B cell (primary cell): ENCODE measurements at regions not wholly inside any gene's neighbourhood (a gene's known extent, or its start where the extent isn't known, plus 50 kb on each side); places are given as distances from the start of the nearest gene placed in this dataset.

Experiments used
- ATAC-seq: fragments of 200-7000 bp; cut with Tn5 transposase; one replicate; pipeline ENCODE4 v1.10.0; 2021; ENCODE audit warnings: low read depth, mild to moderate bottlenecking, moderate number of reproducible peaks, moderate library complexity
- CTCF ChIA-PET: fragments of 350-600 bp; sonication (Branson Sonifier 250); formaldehyde crosslinking; loops from one replicate; lab custom pipeline; 2021; ENCODE audit warnings: antibody characterized with exemption, inconsistent platforms; lab: Charles Lee
- POLR2A ChIA-PET: fragments of 350-600 bp; sonication (Branson Sonifier 250); formaldehyde crosslinking; loops from one replicate; lab custom pipeline; 2021; ENCODE audit warnings: antibody characterized with exemption; lab: Charles Lee
- DNase-seq: peaks from one replicate; pipeline ENCODE4 v3.0.0; 2013
- H2AFZ ChIP-seq: 2 replicates; pipeline ENCODE4 v1.6.1; 2012; ENCODE audit warnings: mild to moderate bottlenecking, low read depth, low read length; ENCODE audit not compliant: insufficient read depth, poor library complexity, severe bottlenecking
- H3K27ac ChIP-seq, 2 donors: 1 replicate in 1 of 2; 2 replicates in 1 of 2; pipeline ENCODE4 v1.5.1; 2012 to 2013; ENCODE audit warnings: low read length in 2 of 2, mild to moderate bottlenecking in 2 of 2, moderate library complexity in 1 of 2
- H3K27me3 ChIP-seq, 4 experiments: fragments of 200-600 bp in 1 of 4; sonication (generic) in 1 of 4; replicated peaks in 1 of 4; 1 replicate in 2 of 4; 2 replicates in 2 of 4; pipeline versions ENCODE4 v1.6.1 to v1.7.0; 2013 to 2016; ENCODE audit warnings: low read length in 3 of 4, mild to moderate bottlenecking in 2 of 4, mixed read lengths in 1 of 4, moderate library complexity in 1 of 4; ENCODE audit not compliant: insufficient read depth in 4 of 4, control insufficient read depth in 3 of 4; ENCODE audit errors: control extremely low read depth in 1 of 4
- H3K36me3 ChIP-seq, 2 experiments: replicated peaks in 1 of 2; 1 replicate in 1 of 2; 2 replicates in 1 of 2; pipeline versions ENCODE4 v1.6.1 to v1.7.1; 2013; ENCODE audit warnings: low read length in 1 of 2; ENCODE audit not compliant: insufficient read depth in 2 of 2, control insufficient read depth in 1 of 2; ENCODE audit errors: control extremely low read depth in 1 of 2, extremely low read depth in 1 of 2
- H3K4me1 ChIP-seq, 2 donors: fragments of 200-600 bp in 1 of 2; sonication (generic) in 1 of 2; 1 replicate in 1 of 2; 2 replicates in 1 of 2; pipeline versions ENCODE4 v1.5.1 to v1.6.1; 2013 to 2017; ENCODE audit warnings: low read length in 2 of 2; ENCODE audit not compliant: control insufficient read depth in 2 of 2, insufficient read depth in 2 of 2
- H3K4me2 ChIP-seq: replicated peaks from 2 replicates; pipeline ENCODE3; 2012; ENCODE audit warnings: mild to moderate bottlenecking, low read depth, low read length; ENCODE audit not compliant: poor library complexity, severe bottlenecking
- H3K4me3 ChIP-seq, 5 experiments: fragments of 200-600 bp in 1 of 5; sonication (generic) in 1 of 5; 1 replicate in 3 of 5; 2 replicates in 2 of 5; pipeline versions ENCODE4 v1.5.1 to v1.7.0; 2011 to 2016; ENCODE audit warnings: low read length in 4 of 5, mild to moderate bottlenecking in 4 of 5, low read depth in 2 of 5, control low read depth in 1 of 5, moderate library complexity in 1 of 5; ENCODE audit not compliant: insufficient read depth in 1 of 5; ENCODE audit errors: control extremely low read depth in 1 of 5, extremely low read depth in 1 of 5
- H3K79me2 ChIP-seq: fragments of 200-600 bp; sonication (generic); one replicate; pipeline ENCODE4 v1.6.0; 2016; ENCODE audit warnings: low read length; ENCODE audit not compliant: control insufficient read depth, insufficient read depth
- H3K9ac ChIP-seq: fragments of 200-600 bp; sonication (generic); 2 replicates; pipeline ENCODE4 v1.6.1; 2017; ENCODE audit warnings: mild to moderate bottlenecking, low read length, moderate library complexity
- H3K9me3 ChIP-seq, 3 donors: one replicate each; pipeline versions ENCODE4 v1.6.1 to v1.7.1; 2013; ENCODE audit warnings: low read length in 2 of 3; ENCODE audit not compliant: control insufficient read depth in 2 of 3, insufficient read depth in 1 of 3; ENCODE audit errors: control extremely low read depth in 1 of 3
- H4K20me1 ChIP-seq: 2 replicates; pipeline ENCODE4 v1.6.0; 2012; ENCODE audit warnings: mild to moderate bottlenecking, low read length; ENCODE audit not compliant: insufficient read depth, control insufficient read depth, poor library complexity, severe bottlenecking
- H3K27ac Mint-ChIP-seq: one replicate; pipeline ENCODE4 v1.8.0; 2021; ENCODE audit warnings: mixed read lengths
- H3K27me3 Mint-ChIP-seq: one replicate; pipeline ENCODE4 v1.8.0; 2021; ENCODE audit warnings: mixed read lengths
- H3K4me1 Mint-ChIP-seq: one replicate; pipeline ENCODE4 v1.8.0; 2021; ENCODE audit warnings: mixed read lengths
- H3K4me3 Mint-ChIP-seq: one replicate; pipeline ENCODE4 v1.8.0; 2021; ENCODE audit warnings: mixed read lengths
- H3K9me3 Mint-ChIP-seq: one replicate; pipeline ENCODE4 v1.8.0; 2022; ENCODE audit warnings: mixed read lengths; ENCODE audit not compliant: insufficient read depth
- EZH2 ChIP-seq: IDR thresholded peaks from 2 replicates; pipeline ENCODE4 v1.6.1; 2012; ENCODE audit warnings: borderline replicate concordance, low read depth, mild to moderate bottlenecking, moderate library complexity, low read length; ENCODE audit not compliant: insufficient read depth, poor library complexity, severe bottlenecking
- WGBS: methylation state at CpG from one replicate; pipeline ENCODE4 v1.1.5; 2013; ENCODE audit warnings: missing lambda C conversion rate; ENCODE audit not compliant: insufficient coverage; 5-methylcytosine and 5-hydroxymethylcytosine counted together
- intact Hi-C: fragments of 100-400 bp; cut with micrococcal nuclease; formaldehyde crosslinking; loops from one replicate; pipeline ENCODE4 v1.10.0; 2022
- TF ChIP-seq, protein P1 (sequence below): fragments of 200-600 bp; IDR thresholded peaks from one replicate; pipeline ENCODE4 v1.8.0; 2022; ENCODE audit warnings: antibody characterized with exemption, mild to moderate bottlenecking

DNA sequence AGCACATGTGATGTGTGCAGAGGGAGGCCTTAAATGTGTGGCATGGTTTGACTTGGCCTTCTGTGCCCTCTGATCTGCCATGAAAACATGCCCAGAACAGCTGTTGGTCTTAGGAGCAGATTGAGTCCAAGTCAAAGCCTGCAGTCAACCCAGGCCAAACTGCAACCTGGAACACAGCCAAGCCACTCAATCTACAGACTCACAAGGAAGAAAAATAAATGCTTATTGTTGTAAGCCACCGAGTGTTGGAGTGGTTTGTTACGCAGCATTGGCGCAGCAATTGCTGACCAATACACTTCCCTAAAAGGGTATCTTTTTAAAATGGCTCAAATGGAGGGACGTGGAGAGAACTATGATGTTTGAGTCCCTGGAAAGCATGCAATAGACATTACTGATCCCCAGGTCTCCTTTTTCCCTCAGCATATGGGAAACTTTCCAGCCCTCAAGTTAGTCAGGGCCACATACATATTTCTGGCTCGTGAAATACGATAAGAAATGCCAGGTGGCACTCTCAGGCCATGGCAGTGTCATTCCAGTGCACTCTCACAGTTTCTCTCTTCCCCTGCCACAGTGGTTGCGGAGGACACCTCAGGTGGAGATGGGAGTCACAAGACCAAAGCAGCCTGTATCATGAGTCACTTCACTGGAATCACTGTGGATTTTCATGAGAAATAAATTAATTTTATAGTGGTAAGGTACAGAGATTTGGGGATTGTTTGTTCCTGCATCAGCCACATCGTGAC is 168.0 kb upstream of the ZNF618 start:
- H4K20me1 ChIP-seq = no peaks in the 10 kb centered on the region
- peaks cover 27% of the 10 kb centered on the region for H3K27me3 Mint-ChIP-seq
- TF ChIP-seq, protein P1, sequence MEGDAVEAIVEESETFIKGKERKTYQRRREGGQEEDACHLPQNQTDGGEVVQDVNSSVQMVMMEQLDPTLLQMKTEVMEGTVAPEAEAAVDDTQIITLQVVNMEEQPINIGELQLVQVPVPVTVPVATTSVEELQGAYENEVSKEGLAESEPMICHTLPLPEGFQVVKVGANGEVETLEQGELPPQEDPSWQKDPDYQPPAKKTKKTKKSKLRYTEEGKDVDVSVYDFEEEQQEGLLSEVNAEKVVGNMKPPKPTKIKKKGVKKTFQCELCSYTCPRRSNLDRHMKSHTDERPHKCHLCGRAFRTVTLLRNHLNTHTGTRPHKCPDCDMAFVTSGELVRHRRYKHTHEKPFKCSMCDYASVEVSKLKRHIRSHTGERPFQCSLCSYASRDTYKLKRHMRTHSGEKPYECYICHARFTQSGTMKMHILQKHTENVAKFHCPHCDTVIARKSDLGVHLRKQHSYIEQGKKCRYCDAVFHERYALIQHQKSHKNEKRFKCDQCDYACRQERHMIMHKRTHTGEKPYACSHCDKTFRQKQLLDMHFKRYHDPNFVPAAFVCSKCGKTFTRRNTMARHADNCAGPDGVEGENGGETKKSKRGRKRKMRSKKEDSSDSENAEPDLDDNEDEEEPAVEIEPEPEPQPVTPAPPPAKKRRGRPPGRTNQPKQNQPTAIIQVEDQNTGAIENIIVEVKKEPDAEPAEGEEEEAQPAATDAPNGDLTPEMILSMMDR = no peak
- no peak for TF ChIP-seq EZH2
- no peaks in the 10 kb centered on the region for H3K36me3 ChIP-seq
- no peaks in the 10 kb centered on the region for H3K4me1 ChIP-seq
- no peak overlapping the region for H3K9ac ChIP-seq
- POLR2A ChIA-PET = no interaction called here
- no peaks in the 10 kb centered on the region for H3K4me1 Mint-ChIP-seq
- no peak overlapping the region for H3K4me3 ChIP-seq
- H3K27ac Mint-ChIP-seq = no peak overlapping the region
- H3K4me3 Mint-ChIP-seq = no peak overlapping the region
- intact Hi-C loops = no loop called here
- CTCF ChIA-PET = no interaction called here
- no peak overlapping the region for H2AFZ ChIP-seq
- peaks cover 0 to 6% (median 2%) of the 10 kb centered on the region in 3 donors for H3K9me3 ChIP-seq
- WGBS = 78% methylated on average over 6 of the region's 8 CpGs
- DNase-seq = no peak
- no peak for ATAC-seq
- H3K4me2 ChIP-seq = no peak overlapping the region
- H3K79me2 ChIP-seq = no peaks in the 10 kb centered on the region
- H3K27ac ChIP-seq = no peak overlapping the region
- no peaks in the 10 kb centered on the region for H3K9me3 Mint-ChIP-seq
- peaks cover 0 to 3% (median 0%) of the 10 kb centered on the region in 4 experiments for H3K27me3 ChIP-seq

DNA sequence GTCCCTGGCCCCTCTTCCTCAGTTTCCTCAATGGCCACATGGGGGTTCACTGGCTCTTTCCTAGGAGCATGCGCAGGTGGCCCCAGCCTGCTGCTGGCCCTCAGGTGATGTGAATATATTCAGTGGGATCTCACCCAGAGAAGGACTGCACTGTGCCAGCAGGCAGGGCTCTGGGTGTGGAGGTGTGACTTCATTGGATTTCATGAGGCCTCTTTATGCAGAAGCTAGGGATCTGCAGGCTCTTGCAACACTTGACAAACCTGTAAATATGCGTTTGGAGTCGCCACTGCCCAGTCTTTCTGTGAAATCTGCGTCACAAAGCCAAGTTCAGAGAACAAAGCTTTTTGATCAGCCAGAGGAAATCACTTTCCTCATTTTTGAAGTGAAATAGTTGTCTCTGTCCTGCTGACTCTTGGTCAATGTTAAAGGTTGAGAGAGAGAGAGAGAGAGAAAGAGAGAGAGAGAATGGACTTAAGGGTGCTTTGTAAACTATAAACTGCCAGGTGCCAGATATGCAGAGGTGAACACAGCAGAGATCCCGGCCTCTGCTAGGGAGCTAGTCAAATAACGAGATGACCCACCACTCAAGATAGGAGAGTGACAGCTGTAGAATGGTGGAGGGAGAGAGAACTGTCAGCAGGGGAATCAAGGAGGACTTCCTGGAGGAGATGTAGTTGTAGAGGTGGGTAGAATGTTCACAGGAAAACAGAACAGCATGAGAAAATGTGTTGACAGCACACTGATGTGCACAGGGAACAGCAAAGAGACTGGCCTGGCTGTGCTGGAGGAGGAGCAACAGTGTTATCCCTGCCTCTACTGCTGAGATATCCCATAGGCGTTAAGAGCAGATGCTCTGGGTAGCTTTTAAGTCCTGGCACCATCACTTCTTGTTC is 167.0 kb upstream of the ZNF618 start:
- no peak overlapping the region for H3K4me3 Mint-ChIP-seq
- no peaks in the 10 kb centered on the region for H3K9me3 Mint-ChIP-seq
- 85% methylated on average over 6 of the region's 7 CpGs for WGBS
- DNase-seq = no peak
- no peaks in the 10 kb centered on the region for H3K36me3 ChIP-seq
- H3K79me2 ChIP-seq = no peaks in the 10 kb centered on the region
- no peaks in the 10 kb centered on the region for H3K4me1 ChIP-seq
- peaks cover 0 to 3% (median 0%) of the 10 kb centered on the region in 4 experiments for H3K27me3 ChIP-seq
- no peak for TF ChIP-seq EZH2
- TF ChIP-seq, protein P1 = no peak
- H3K9ac ChIP-seq = no peak overlapping the region
- H3K9me3 ChIP-seq = peaks cover 0 to 6% (median 2%) of the 10 kb centered on the region in 3 donors
- ChIA-PET POLR2A (no interaction called here), CTCF (no interaction called here)
- no peaks in the 10 kb centered on the region for H4K20me1 ChIP-seq
- intact Hi-C loops = no loop called here
- no peak overlapping the region for H3K27ac ChIP-seq
- peaks cover 28% of the 10 kb centered on the region for H3K27me3 Mint-ChIP-seq
- no peak overlapping the region for H3K4me3 ChIP-seq
- no peaks in the 10 kb centered on the region for H3K4me1 Mint-ChIP-seq
- H2AFZ ChIP-seq = no peak overlapping the region
- no peak for ATAC-seq
- no peak overlapping the region for H3K4me2 ChIP-seq
- no peak overlapping the region for H3K27ac Mint-ChIP-seq
